Keratinocyte (primary cell): ENCODE measurements at regions not wholly inside any gene's neighbourhood (a gene's known extent, or its start where the extent isn't known, plus 50 kb on each side); places are given as distances from the start of the nearest gene placed in this dataset.

Experiments
- DNase-seq: peaks from one replicate; pipeline ENCODE4 v3.0.0-alpha.2; 2011; ENCODE audit warnings: low read depth, missing footprints, low spot score
- FAIRE-seq: peaks from 2 replicates; lab custom pipeline; 2011; peaks lifted over from hg19 to GRCh38; lab: Jason Lieb, UNC
- H2AFZ ChIP-seq: 2 replicates; pipeline ENCODE4 v1.6.0; 2012; ENCODE audit warnings: low read length, control low read depth, inconsistent platforms; ENCODE audit not compliant: control insufficient read depth
- H3K27ac ChIP-seq: 2 replicates; pipeline ENCODE4 v1.5.1; 2011; ENCODE audit warnings: low read length; ENCODE audit not compliant: control insufficient read depth, insufficient read depth
- H3K27me3 ChIP-seq: 3 replicates; pipeline ENCODE4 v1.6.0; 2011; ENCODE audit warnings: low read length; ENCODE audit not compliant: control insufficient read depth, insufficient read depth; ENCODE audit errors: extremely low read depth
- H3K36me3 ChIP-seq, 2 experiments: 2 replicates in 1 of 2; 3 replicates in 1 of 2; pipeline ENCODE4 v1.5.1; 2011; ENCODE audit warnings: low read length in 2 of 2, mild to moderate bottlenecking in 1 of 2; ENCODE audit not compliant: control insufficient read depth in 2 of 2, insufficient read depth in 2 of 2; ENCODE audit errors: extremely low read depth in 1 of 2
- H3K4me1 ChIP-seq: 3 replicates; pipeline ENCODE4 v1.5.1; 2011; ENCODE audit warnings: low read length; ENCODE audit not compliant: control insufficient read depth, insufficient read depth; ENCODE audit errors: extremely low read depth
- H3K4me2 ChIP-seq: 3 replicates; pipeline ENCODE4 v1.6.0; 2011; ENCODE audit warnings: low read depth, low read length; ENCODE audit not compliant: control insufficient read depth, insufficient read depth; ENCODE audit errors: extremely low read depth
- H3K4me3 ChIP-seq, 3 experiments: fragments of 200-600 bp in 1 of 3; sonication (generic) in 1 of 3; 2 replicates in 2 of 3; 3 replicates in 1 of 3; pipeline ENCODE4 v1.5.1; 2011 to 2016; ENCODE audit warnings: low read length in 3 of 3, mild to moderate bottlenecking in 3 of 3, control low read depth in 2 of 3, inconsistent platforms in 1 of 3, low read depth in 1 of 3, mixed read lengths in 1 of 3, mixed run types in 1 of 3, moderate library complexity in 1 of 3; ENCODE audit not compliant: control insufficient read depth in 2 of 3, insufficient read depth in 2 of 3; ENCODE audit errors: extremely low read depth in 1 of 3
- H3K79me2 ChIP-seq: 2 replicates; pipeline ENCODE4 v1.6.0; 2012; ENCODE audit warnings: low read length; ENCODE audit not compliant: control insufficient read depth, insufficient read depth
- H3K9ac ChIP-seq: 3 replicates; pipeline ENCODE4 v1.6.0; 2011; ENCODE audit warnings: low read length; ENCODE audit not compliant: control insufficient read depth, insufficient read depth; ENCODE audit errors: extremely low read depth
- H3K9me1 ChIP-seq: 3 replicates; pipeline ENCODE4 v1.6.0; 2011; ENCODE audit warnings: low read length; ENCODE audit not compliant: control insufficient read depth, insufficient read depth; ENCODE audit errors: extremely low read depth
- H3K9me3 ChIP-seq: 2 replicates; pipeline ENCODE4 v1.5.1; 2012; ENCODE audit warnings: low read depth, low read length; ENCODE audit not compliant: control insufficient read depth
- H4K20me1 ChIP-seq: 3 replicates; pipeline ENCODE4 v1.6.0; 2011; ENCODE audit warnings: low read length; ENCODE audit not compliant: control insufficient read depth, insufficient read depth; ENCODE audit errors: extremely low read depth
- CTCF ChIP-seq, 3 experiments: IDR thresholded peaks in 1 of 3; conservative IDR thresholded peaks in 1 of 3; optimal IDR thresholded peaks in 1 of 3; 2 replicates in 2 of 3; 3 replicates in 1 of 3; pipeline versions ENCODE3 to v1.5.1; 2011; ENCODE audit warnings: low read length in 3 of 3, mild to moderate bottlenecking in 3 of 3, moderate library complexity in 2 of 3, control low read depth in 1 of 3, inconsistent platforms in 1 of 3; ENCODE audit not compliant: insufficient read depth in 2 of 3; ENCODE audit errors: extremely low read depth in 1 of 3
- EZH2 ChIP-seq: IDR thresholded peaks from one replicate; pipeline ENCODE4 v1.6.1; 2012; ENCODE audit warnings: inconsistent platforms, mild to moderate bottlenecking, low read length, moderate library complexity
- dilution Hi-C: fragments of 300-500 bp; cut with MboI; formaldehyde crosslinking; loops from one replicate; pipeline ENCODE4 v1.7.0; 2020; ENCODE audit warnings: low sequenced_read_pairs; ENCODE audit not compliant: extremely low pct_ligation_motif_present

GRCh38 chr15:85870216-85871014 lies 75.7 kb upstream of the KLHL25 start:
- no peak for TF ChIP-seq EZH2
- TF ChIP-seq CTCF (optimal IDR thresholded peaks at IDR 0.05 in 1 of 3, IDR thresholded peaks at IDR 0.05 in 1 of 3, conservative IDR thresholded peaks at IDR 0.05 in 1 of 3; ENCODE audit: extremely low read depth in 1 of 3, insufficient read depth in 2 of 3, low read length in 3 of 3): no peak
- H3K4me3 ChIP-seq: no peak overlapping the region
- no peaks in the 10 kb centered on the region for H3K9me1 ChIP-seq
- H3K79me2 ChIP-seq: no peaks in the 10 kb centered on the region
- DNase-seq: no peak
- H3K4me1 ChIP-seq: no peaks in the 10 kb centered on the region
- dilution Hi-C loops: no loop called here
- H3K27me3 ChIP-seq: no peaks in the 10 kb centered on the region
- no peaks in the 10 kb centered on the region for H3K9me3 ChIP-seq
- FAIRE-seq: no peak
- no peaks in the 10 kb centered on the region for H3K36me3 ChIP-seq
- H4K20me1 ChIP-seq: no peaks in the 10 kb centered on the region
- H2AFZ ChIP-seq: no peak overlapping the region
- no peak overlapping the region for H3K9ac ChIP-seq
- no peak overlapping the region for H3K27ac ChIP-seq
- H3K4me2 ChIP-seq: no peak overlapping the region

GRCh38 chr15:85871545-85871944 lies 76.8 kb upstream of the KLHL25 start:
- no peak overlapping the region for H3K4me2 ChIP-seq
- DNase-seq: no peak
- no peak overlapping the region for H3K4me3 ChIP-seq
- H3K9ac ChIP-seq: no peak overlapping the region
- no peaks in the 10 kb centered on the region for H3K9me3 ChIP-seq
- H3K36me3 ChIP-seq: no peaks in the 10 kb centered on the region
- TF ChIP-seq CTCF (optimal IDR thresholded peaks at IDR 0.05 in 1 of 3, IDR thresholded peaks at IDR 0.05 in 1 of 3, conservative IDR thresholded peaks at IDR 0.05 in 1 of 3; ENCODE audit: extremely low read depth in 1 of 3, insufficient read depth in 2 of 3, low read length in 3 of 3) (no peak), EZH2 (no peak)
- no peak overlapping the region for H3K27ac ChIP-seq
- no peaks in the 10 kb centered on the region for H3K27me3 ChIP-seq
- dilution Hi-C loops: no loop called here
- no peaks in the 10 kb centered on the region for H4K20me1 ChIP-seq
- no peak overlapping the region for H2AFZ ChIP-seq
- no peak for FAIRE-seq
- H3K4me1 ChIP-seq: no peaks in the 10 kb centered on the region
- H3K79me2 ChIP-seq: no peaks in the 10 kb centered on the region
- H3K9me1 ChIP-seq: no peaks in the 10 kb centered on the region
